ENCODE measurements at regions not wholly inside any gene's neighbourhood (a gene's known extent, or its start where the extent isn't known, plus 50 kb on each side); places are given as distances from the start of the nearest gene placed in this dataset.
A peak's percentile ranks its signal among the peaks of the same experiment; 100 is the strongest.
"Not testable (repeated sequence)": the region's sequence is repeated elsewhere in the genome, so short reads cannot be mapped to it uniquely, and the experiment has no call there.

DNA sequence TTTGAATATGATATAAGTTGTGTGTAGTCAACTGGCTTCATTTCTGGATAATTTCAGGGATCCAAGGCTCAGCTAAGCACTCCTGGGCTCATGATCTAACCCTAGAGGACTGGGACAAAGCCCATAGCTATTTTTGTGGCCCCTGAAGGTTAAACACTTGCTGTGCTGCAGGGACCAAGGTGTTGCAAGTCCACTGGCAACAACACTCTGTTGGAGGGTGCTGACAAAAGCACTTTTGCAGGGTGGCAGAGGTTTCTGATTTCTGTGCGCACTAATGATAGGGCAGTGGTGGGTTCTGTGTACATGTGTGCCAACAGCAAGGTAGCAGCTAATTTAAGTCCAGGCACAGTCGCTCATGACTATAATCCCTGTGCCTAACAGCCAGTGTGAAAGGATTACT, 445.3 kb upstream of the SYNCRIP start:
- no peak for DNase-seq

DNA sequence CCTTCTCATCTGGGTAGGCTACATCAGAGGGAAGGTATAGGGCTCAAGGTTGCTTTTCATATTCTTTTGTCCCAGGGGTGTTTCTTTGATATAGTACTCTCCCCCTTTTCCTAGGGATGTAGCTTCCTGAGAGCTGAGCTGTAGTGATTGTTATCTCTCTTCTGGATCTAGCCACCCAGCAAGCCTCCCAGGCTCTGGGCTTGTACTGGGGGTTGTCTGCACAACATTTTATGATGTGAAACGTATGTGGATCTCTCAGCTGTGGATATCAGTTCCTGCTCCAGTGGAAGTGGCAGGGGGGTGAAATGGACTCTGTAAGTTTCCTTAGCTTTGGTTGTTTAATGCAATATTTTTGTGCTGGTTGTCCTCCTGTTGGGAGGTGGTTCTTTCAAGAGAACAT, 437.3 kb upstream of the SYNCRIP start:
- no peak for DNase-seq

DNA sequence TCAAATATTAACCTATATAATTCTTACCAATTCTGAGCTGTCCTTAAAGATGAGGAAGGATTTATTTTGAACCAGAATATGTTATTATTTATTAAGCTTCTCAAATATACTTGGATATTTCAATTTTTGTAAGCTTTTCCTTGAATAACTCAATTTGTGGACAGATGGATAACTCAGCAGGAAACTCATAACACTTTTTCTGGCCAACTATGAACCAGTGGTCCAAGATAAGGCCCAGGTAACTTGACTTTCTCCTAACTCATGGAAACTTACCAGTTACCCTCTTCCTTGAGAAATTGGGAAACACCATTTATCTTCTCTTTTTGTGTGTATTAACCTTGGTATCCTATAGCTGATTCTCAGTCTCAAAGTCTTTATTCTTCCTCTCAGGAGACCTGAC, 427.5 kb upstream of the SYNCRIP start:
- DNase-seq: no peak

DNA sequence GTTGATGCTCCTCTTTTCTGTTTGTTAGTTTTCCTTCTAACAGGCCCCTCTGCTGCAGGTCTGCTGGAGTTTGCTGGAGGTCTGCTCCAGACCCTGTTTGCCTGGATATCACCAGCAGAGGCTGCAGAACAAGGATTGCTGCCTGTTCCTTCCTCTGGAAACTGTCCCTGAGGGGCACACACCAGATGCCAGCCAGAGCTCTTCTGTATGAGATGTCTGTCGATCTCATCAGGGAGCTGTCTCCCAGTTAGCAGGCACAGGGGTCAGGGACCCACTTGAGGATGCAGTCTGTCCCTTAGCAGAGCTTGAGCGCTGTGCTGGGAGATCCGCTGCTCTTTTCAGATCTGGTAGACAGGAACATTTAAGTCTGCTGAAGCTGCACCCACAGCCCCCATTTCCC, 422.3 kb upstream of the SYNCRIP start:
- DNase-seq: not testable (repeated sequence)

DNA sequence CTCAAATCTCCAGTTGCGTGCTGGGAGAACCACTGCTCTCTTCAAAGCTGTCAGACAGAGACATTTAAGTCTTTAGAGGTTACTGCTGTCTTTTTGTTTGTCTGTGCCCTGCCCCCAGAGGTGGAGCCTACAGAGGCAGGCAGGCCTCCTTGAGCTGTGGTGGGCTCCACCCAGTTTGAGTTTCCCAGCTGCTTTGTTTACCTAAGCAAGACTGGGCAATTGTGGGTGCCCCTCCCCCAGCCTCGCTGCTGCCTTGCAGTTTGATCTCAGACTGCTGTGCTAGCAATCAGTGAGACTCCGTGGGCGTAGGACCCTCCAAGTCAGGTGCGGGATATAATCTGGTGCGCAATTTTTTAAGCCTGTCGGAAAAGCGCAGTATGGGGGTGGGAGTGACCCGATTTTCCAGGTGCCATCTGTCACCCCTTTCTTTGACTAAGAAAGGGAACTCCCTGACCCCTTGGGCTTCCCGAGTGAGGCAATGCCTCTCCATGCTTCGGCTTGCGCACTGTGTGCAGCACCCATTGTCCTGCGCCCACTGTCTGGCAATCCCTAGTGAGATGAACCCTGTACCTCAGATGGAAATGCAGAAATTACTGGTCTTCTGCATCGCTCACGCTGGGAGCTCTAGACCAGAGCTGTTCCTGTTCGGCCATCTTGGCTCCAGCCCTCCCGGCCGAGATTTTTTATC, 414.8 kb upstream of the SYNCRIP start:
- not testable (repeated sequence) for DNase-seq

DNA sequence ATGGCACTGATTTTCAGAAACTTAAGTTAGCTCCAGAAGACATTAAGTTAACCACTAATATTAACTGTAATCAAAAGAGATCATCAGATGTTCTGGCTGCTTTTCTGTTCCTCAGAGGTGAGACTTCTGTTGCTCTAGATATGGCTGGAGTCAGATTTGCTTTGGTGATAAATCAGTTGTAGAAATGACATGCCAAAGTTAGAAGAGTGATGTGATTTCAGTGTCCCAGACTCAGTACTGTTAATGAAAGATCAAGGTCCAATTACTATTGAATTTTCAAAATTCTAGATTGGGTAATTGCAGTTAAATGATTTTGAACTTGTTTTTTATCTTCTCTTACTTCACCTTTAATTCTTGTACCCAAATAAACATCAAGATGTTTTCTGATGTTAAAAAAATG, 402.4 kb upstream of the SYNCRIP start:
- no peak for DNase-seq

DNA sequence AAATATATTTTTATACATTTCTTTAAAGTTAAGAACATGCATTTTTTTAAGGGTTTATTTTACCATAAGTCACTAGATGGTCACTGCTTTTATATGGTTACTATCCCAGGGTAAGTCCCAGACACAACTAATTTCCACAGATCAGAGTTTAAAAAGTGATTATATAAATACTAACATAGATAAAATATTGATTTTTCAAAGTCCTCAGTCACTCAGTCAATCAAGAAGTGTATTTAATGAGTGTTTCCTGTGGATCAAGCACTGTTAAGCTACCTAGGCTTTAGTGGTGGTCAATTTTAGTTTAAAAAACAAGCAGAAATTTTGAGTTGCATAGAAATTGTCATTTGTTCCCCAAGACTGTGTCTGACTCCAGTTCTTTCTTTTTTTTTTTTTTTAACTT, 399.5 kb upstream of the SYNCRIP start:
- DNase-seq: no peak

DNA sequence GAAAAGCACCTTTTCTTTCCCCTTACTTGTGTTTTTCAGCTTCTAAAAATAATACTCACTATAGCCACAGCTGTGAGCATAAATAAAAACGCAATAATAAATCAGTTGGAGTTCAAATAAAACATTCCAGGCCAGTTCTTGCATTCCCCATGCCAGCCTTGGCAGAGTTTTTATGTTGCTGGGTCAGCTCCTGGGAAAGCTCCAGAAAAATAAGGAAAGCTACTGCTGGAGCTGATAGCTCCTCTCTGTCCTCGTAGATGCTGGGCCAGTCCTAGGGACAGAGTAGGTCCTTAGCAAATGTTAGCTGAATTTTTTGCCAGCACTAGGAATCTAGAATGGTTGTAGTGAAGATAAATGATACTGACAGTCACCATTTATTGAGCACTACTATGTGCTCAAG, 389.0 kb upstream of the SYNCRIP start:
- peak in 14 of 58 donors; percentile 0 to 28 (median 4) for DNase-seq

DNA sequence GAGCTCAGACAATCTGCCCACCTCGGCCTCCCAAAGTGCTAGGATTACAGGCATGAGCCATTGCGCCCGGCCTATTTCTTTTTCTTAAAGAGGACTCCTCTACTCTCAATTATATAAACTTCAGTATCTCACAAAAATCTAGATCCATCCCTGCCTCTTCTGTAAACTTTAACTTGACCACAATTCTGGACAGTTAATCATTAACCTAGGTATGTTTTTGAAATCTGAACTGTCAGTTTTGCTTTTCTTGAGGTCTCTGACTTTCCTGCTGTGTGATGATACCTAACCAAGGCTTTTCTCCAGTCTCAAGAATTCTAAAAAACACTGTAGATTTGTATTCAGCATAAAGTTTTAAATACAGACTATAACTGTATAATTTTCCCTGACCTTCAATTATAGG, 388.2 kb upstream of the SYNCRIP start:
- DNase-seq: no peak

DNA sequence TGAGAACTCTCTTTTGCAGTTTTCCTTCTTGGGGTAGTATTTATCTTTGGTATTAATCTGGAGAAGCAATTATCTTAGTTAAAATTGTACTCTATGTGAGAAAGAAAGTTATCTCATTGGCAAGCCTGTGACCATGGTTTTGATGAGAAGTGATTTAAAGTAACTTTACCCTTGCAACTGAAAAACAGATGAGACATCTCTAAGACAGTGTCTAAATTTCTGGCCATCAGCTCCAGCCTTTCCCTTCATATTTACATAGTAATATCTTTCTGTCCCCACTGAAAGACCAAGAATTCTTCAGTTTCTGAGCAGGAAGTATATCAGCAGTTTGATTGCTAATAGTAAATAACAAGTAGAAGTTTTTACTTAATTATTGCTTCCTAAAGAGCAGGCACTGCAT, 386.1 kb upstream of the SYNCRIP start:
- DNase-seq: no peak

DNA sequence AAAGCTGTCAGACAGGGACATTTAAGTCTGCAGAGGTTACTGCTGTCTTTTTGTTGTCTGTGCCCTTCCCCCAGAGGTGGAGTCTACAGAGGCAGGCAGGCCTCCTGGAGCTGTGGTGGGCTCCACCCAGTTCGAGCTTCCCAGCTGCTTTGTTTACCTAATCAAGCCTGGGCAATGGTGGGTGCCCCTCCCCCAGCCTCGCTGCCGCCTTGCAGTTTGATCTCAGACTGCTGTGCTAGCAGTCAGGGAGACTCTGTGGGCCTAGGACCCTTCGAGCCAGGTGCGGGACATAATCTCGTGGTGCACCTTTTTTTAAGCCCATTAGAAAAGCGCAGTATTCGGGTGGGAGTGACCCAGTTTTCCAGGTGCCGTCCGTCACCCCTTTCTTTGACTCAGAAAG, 384.2 kb upstream of the SYNCRIP start:
- DNase-seq: not testable (repeated sequence)

DNA sequence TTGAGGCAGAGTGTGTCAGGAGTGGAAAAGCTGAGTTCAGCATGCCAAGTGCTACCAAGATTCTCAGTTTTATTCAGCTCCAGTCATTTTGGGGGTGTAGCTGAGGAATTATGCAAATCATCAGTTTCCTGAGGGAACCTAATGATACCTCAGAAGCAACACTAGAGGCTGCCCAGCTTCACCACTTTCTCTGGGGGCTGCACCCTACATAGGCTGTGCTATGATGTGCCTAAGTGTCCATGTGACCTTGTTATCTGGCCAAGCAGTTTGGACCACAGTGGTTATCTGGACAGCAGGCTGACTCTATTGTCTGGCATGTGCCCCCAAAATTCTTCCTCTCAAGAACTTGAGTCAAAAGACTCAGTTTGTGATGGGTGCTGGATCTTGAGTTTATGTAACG, 374.6 kb upstream of the SYNCRIP start:
- DNase-seq: no peak

DNA sequence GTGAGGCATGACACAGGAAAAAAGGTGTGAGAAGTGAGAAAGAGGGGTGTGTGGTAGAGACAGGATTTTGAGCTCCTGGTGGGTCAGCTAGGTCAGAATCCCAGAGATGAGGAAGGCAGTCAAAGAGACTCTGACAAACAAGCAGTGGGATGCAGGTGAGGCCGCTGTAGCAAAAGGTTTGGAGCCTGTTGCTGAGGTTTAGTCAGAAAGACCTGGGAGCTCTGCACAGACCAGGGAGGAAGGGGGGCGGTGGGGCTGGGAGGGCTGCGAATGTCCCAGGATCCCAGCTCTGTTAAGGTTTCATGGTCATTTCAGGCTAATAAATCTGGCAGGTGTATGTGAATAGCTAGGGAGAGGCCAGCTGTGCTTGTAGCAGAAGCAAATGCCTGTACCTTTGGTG, 373.9 kb upstream of the SYNCRIP start:
- DNase-seq: no peak

DNA sequence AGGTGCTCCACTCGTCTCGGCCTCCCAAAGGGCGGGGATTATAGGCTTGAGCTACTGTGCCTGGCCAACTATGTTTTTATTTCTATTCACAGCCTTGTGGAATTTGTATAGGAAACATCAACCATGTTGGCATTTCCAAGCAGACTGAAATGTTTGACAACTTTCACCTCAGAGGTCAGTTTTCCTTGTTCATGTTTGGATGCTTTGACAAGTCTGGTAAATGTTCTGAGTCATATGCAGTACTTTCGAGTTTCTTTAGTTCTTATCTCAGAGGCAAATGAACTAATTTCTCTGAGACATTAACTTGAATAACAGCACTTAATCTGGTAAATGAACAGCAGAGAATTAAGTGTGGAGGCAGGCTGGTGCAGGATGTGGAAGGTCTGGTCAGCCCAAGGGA, 373.4 kb upstream of the SYNCRIP start:
- DNase-seq: no peak

DNA sequence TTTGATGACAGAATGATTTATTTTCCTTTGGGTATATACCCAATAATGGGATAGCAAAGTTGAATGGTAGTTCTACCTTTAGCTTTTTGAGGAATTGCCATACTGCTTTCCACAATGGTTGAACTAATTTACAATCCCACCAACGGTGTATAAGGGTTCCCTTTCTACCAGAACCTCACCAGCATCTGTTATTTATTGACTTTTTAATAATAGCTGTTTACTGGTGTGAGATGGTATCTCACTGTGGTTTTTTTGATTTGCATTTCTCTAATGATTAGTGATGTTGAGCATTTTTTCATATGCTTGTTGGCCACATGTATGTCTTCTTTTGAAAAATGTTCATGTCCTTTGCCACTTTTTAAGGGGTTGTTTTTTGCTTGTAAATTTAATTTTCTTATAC, 370.3 kb upstream of the SYNCRIP start:
- DNase-seq: not testable (repeated sequence)

DNA sequence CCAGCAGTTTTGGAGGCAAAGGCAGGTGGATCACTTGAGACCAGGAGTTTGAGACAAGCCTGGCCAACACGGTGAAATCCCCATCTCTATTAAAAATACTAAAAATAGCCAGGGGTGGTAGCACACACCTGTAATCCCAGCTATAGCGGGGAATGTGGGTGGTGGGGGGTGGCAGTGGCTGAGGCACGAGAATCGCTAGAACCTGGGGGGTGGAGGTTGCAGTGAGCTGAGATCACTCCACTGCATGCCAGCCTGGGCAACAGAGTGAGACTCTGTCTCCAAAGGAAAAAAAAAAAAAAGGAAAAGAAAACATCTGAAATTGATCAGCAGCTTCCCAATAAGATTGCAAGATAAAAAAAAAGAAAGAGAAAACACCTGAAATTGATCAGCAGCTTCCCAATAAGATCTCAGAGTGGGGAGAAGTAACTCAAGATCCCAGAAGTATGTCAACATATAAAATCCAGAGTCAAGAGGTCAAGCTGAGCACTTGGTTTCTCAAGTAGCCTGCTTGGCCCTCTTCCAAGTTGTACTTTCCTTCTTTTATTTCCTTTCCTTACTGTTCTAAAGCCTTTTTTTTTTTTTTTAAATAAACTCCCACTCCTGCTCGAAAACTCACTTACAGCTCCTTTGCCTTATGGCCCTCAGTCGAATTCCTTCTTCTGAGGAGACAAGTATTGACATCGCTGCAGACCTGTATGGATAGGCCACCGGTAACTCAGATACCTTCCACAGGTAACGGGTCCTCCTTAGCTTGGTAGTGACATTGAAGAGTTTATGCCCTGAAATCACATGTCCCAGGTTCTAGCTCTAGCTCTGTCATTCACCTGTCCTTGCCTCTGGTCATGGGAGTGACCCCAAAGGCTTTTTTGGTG, 368.5 kb upstream of the SYNCRIP start:
- no peak for DNase-seq

DNA sequence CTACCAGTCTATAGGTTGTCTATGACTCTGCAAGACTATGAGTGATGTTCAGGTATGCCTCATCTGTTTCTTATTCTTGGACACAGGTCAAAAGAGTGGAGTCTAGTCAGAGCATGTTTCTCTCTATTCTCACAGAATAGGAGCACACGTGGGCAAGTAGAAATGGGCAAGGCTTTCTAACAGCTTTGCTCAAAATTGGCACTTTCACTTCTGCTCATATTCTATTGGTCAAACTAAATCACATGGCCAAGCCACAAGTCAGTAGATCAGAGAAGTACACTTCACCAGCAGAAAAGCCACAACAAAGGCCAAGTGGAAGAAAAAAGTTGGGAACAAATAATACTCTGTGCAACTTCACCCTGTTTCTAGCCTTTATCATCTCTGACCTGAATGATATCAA, 354.5 kb upstream of the SYNCRIP start:
- no peak for DNase-seq

DNA sequence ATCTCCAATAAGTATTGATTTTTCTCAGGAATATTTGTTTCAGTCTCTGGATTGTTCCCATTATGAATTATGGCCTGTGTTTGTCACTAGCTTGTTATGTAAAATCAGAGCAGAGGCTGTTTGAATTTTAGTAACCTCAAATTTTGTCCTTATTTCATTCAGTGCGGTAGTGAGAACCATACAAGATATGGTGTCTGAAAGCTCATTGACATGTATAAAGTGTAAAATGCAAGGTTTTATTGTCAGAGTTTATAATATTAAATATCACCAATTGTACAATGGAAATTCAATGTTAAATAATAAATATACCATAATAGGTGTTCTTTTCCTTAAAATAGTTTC, 353.3 kb upstream of the SYNCRIP start:
- no peak for DNase-seq

DNA sequence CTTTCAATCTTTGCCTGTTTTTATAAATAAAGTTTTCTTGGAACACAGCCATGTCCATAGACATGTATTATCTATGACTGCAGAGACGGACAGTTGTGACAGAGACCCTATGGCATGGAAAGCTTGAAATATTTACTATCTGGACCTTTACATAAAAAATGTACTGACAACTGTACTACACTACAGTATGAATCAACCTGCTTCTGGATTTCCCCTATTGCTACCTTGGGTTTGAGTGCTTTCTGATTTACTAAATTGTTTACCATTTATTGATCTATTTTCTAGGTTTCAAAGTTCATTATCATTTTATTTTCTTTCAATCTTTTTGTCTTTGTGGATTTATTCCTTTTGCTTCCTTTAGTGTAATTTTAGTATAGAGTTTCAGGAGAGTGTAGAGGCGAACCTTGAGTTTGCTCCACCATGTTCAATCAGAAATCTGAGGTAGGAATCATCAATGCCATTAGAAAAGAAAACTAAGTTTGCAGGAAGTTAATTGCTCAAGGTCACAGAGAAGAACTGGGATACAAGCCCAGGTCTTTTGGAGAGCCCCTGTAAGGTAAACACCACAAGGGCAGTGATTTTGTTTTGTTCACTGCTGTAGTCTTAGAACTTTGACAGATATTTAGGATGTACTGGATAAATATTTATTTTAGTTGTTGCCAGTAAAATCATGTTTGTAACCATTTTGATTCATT, 352.8 kb upstream of the SYNCRIP start:
- no peak for DNase-seq

DNA sequence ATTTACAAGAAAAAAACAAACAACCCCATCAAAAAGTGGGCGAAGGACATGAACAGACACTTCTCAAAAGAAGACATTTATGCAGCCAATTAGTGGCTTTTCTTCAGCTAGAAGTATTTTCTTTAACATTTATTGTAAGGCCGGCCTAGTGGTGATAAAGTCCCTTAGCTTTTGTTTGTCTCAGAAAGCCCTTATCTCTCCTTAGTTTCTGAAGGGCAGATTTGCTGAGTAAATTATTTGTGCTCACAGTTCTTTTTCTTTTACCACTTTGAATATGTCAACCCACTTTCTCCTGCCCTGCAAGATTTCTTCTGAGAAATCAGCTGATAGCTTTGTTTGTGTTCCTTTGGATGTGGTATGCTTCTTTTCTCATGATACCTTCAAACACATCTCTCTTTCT, 344.0 kb upstream of the SYNCRIP start:
- no peak for DNase-seq

DNA sequence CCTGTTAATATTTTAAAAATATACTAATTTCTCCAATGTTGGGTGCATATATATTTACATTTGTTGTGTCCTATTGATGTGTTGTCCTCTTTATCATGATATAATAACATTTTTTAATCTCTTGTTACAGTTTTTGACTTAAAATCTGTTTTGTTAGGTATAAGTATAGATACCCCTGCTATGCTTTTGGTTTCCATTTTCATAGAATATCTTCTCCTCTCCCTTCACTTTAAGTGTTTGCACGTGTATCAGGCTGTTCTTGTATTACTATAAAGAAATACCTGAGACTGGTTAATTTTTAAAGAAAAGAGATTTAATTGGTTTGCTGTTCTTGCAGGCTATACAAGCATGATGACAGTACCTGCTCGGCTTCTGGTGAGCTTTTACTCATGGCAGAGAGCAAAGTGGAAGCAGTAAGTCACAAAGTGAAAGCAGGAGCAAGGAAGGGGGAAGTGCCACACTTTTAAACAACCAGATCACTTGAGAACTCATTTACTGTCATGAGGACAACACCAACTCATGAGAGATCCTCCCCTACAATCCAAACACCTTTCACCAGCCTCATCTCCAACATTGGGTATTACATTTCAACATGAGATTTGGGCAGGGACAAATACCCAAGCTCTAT, 340.5 kb upstream of the SYNCRIP start:
- no peak for DNase-seq

DNA sequence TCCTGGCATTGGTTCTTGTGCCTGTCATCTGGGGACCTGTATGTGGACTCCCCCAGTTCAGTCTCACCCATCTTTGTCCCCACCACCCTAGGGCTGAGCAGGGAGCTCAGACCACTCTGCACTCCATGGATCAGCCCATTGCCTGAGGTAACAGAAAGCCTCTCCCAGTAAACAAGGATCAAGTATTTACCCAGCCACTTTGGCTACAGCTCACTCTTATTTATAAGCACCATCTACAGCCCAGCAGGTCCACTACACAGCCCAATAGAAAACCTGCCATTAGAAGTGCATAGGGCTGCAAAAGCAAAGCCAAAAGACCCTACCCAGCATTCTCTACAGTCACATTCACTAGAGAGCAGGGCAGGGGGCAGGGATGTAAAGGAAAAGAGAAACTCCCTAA, 335.0 kb upstream of the SYNCRIP start:
- no peak for DNase-seq

Data from anterior cingulate cortex (tissue), 58 donors.